GM19438 (cell line): ENCODE measurements at regions not wholly inside any gene's neighbourhood (a gene's known extent, or its start where the extent isn't known, plus 50 kb on each side); places are given as distances from the start of the nearest gene placed in this dataset.

Experiments used
- ATAC-seq: cut with Tn5 transposase; IDR thresholded peaks from one replicate; pipeline ENCODE4 v1.9.1; 2021; ENCODE audit warnings: low read depth; ENCODE audit not compliant: unreplicated experiment

DNA sequence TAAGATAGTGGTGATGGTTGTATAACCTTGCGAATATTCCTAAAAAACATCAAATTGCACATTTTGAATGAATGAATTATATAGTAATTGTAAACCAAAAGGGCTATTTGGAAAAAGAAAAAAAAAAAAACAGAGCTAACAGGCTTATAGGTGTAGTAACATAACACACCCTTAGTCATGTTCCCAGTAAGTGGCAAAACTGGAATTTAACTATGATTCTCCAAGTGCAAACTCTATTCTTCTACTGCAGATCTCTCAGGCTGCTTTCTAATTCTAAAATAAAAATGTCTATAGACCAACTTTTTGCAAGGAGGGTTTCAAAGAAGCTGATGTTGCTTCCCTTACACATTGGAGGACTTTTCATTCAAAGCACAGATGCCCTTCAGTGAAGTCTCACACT, 293.2 kb upstream of the MON1B start:
- no peak for ATAC-seq

DNA sequence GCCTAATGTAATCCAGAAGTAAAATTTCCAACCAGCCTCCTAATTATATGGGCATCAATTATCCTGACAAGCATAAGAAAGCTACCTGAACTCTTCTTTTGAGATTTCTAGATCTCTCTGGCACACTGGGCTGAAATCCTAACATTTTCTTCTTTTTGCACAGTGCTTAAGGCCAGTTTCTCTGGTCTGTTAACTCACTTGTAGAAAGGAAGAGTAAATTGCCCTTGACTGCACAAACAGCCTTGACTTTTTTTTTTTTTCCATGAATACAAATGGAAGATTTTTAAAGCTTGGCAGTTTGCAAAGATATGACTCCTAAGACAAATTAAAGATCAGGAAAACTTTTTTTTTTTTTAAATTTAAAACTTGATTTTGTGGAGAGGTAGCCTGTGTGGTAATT, 291.2 kb upstream of the MON1B start:
- no peak for ATAC-seq

- no peak for ATAC-seq
Measured at GRCh38 chr16:76900285-76901263, 290.4 kb upstream of the MON1B start.

GRCh38 chr16:76906552-76906951, 284.4 kb upstream of the MON1B start:
- ATAC-seq, result no peak

DNA sequence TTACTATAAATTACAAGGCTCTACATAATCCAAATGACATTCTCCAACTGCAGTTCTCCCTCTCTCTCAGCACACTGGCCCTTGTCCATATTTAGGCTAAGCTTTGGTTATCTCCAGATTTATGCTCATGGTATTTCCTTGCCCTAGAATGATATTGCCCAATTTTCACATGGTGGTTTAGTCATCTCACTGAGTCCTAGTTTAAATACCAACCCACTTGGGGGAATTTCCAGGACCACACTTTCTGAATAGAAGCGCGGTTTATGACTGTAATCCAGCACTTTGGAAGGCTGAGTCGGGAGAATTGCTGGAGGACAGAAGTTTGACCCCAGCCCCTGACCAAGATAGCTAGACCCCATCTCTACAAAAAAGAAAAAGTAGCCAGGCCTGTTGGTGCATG, 280.1 kb upstream of the MON1B start:
- no peak for ATAC-seq

DNA sequence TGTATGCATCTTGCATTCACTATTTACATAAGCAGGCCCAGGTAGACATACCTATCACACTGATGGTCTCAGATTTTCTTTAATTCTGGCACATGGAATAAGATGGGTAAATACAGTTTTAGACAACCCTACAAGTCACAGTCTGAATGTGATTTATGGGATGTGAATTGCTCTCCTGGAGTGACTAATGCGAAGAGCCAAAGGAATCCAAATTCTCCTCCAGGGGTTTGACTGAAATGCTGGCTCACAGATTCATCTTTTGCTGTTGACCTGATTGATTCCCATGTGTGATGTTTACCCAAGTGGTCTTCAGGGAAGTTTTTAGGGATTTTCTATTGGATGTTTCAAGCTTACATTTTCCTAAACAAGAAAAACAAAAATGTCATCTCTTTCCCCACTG, 277.9 kb upstream of the MON1B start:
- ATAC-seq, result no peak

DNA sequence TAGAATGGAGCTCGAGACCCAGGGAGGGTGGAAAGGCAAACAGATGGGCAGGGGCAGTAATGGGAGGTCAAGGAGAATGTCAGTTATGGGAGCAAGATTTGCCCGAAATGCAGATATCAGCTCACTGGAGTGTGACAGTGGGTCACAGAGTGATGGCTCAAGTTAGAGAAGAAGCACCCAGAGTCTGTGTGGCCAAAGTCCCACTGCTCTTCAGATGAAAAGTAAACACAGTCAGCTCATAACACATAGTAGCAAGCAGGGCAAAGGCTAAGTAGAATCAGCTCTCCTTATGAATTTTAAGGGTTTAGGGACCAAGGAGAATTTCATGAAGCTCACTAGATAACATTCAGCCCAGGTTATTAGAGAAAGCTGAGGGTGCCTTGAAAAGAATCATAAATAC, 264.9 kb upstream of the MON1B start:
- ATAC-seq, result no peak

GRCh38 chr16:76926595-76926994, 264.4 kb upstream of the MON1B start:
- ATAC-seq, result no peak

- no peak for ATAC-seq
Measured at GRCh38 chr16:76931186-76931585, 259.8 kb upstream of the MON1B start.

DNA sequence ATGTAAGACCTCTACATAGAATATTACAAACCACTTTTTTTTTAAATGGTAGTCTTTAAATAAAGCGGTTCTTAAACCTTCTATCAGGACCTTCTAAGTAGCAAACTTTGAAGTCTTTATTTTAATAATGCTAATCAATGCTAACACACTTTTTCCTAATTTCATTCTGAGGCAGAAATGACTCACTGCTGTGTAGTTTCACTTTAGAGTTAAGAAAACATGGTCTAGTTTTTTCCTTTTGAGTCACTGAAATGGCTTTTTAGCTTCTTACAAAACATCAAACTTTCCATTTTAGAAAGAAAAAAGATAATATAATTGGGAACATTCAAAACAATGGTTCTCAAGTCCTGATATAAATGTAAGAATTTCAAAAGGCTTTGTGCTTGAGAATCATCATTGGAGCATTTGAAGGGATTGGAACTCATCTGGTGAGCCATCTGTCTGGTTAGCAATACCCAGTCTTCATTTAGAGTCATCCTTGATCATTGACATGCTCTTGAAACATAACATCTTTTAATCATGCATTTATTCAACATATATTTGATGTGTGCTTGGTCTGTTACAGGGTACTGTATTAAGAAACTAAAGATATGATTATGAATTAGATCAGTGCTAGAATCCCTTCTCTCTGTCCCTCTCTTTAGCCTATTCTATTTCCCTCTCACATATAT, 258.3 kb upstream of the MON1B start:
- ATAC-seq, result no peak

DNA sequence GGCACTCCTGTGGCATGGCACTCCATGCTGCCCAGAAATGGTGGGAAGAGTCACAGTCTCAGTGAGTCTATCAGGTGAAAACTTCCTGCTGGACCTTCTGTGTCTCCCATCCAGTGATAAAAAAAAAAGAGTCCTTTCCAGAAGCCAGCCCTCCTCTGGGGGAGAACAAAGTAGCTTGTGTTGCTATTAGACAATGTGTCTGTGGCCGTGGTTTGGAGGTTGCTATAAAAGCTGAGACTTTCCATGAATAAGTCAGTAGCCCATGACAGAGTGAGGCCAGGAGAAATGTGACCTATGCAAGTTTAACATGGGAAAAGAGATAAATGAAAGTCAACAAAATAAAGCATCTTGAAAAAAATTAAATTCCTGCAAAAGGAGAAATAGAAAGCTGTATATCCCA, 250.7 kb upstream of the MON1B start:
- no peak for ATAC-seq

GRCh38 chr16:76941113-76941512, 249.9 kb upstream of the MON1B start:
- no peak for ATAC-seq

GRCh38 chr16:76942089-76942488, 248.9 kb upstream of the MON1B start:
- ATAC-seq, result no peak

DNA sequence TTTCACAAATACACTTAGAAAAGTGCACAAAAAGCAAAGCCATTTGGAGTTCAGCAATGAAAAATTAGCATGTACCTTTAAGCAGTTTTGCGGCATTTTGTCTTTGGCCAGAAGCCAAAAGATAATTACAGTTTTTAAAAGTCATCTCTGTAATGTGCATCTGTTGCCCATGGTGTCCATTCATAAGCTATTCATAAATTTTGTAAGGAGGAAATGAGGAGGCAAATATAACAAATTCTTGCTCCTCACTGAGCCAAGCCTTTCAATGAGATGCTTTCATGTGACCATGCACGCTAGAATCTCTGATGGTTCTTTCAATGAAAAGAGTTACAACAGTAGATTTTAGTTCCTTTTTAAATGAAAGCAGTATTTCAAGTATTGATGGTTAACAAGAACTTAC, 247.1 kb upstream of the MON1B start:
- ATAC-seq, result no peak

DNA sequence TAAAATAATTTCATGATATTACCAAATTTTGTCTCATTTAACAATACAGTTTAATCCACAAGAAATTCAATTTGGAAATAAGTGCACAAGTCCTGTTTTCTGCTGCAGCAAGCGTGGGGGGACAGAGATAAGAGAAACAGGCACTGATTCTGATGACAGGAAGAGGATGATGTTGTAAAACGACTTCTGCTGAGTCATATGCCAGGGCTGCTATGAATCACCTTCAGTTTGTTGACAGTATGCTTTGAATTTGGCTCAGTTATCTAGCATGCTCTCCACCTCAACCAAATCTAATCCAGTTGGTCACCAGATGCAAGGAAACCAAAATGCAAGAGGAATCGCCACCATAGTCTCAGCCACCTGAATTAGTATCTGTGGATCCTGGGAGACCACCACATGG, 244.1 kb upstream of the MON1B start:
- no peak for ATAC-seq

GRCh38 chr16:76947749-76948148, 243.2 kb upstream of the MON1B start:
- ATAC-seq, result no peak

DNA sequence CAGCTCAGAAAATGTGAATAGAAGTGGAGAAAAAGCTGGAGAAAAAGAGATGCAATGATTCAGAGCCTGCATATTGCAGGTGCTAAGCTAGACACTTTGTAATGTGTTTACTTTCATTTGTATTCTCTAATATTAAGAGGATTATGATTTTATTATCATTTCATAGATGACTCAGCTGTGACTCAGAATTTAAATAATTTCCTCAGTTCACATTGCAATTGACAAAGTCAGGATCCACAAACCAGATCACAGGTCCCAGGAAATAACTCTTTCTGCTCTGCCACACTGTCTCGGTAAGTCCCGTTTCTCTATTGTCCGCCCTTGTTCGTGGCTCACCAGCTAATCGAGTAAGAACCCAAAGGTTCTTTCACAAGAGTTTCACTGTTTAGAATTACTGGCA, 235.4 kb upstream of the MON1B start:
- ATAC-seq, result no peak

DNA sequence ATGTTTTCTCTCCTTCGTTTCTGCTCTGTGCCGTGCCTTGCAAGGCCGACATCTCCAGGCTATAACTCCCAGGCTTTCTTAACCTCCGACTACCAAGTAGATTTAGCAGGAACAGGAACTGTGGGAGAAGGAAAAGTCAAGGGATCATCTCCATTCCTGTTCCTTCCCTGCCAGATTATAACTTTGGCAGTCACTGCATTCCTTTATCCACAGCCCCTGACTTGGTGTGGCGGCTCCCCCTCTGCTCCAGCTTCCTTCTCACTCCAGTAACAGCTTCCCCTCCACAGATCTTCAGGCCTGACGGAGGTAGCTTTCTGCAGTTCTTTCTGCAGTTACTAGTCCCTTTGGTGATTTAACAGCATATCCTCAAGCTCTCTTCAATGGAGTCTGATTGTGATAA, 234.6 kb upstream of the MON1B start:
- ATAC-seq, result no peak

- no peak for ATAC-seq
Measured at GRCh38 chr16:76956841-76957240, 234.1 kb upstream of the MON1B start.

DNA sequence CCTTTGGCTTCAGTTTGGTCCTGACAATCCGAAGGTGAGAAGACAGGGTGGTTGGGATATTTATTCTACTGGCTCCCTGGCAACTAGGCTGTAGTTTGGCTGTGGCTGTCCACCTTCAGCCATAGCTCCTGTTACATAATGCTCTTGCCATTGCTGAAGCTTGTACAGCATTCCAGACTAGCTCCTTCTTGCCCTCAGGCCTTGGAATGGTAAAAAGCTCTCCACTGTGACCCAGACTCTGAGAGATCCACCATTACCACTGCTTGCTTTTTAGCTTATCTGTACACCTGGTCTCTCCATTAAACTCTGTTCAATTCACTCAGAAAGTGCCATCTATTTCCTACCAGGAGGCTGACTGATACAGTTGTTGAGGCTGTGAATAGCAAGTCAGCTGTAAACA, 231.8 kb upstream of the MON1B start:
- ATAC-seq, result no peak

DNA sequence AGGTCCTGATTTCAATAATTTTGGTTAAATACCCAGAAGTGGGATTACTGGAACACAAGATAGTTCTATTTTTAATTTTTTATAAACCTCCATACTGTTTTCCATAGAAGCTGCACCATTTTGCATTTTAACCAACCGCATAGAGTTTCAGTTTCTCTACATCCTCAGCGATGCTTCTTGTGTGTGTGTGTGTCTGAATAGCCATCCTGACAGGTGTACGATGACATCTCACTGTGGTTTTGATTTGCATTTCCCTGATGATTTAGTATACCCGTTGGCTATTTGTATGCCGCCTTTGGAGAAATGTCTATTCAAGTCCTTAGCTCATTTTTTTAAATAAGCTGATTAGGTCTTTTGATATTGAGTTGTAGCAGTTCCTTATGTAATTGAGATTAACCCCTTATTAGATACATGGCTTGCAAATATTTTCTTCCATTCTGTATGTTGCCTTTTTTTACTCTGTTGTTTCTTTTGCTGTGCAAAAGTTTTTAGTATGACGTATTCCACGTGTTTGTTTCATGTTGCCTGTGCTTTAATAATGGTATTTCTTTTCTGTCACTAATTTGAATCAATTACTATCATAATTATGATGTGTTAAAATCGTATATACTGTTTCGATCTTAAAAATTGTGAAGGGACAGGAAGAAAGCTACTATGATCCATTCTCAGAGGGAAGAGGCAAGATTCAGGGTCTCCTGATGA, 227.2 kb upstream of the MON1B start:
- no peak for ATAC-seq
